HG03135 (cell line): ENCODE measurements at regions not wholly inside any gene's neighbourhood (a gene's known extent, or its start where the extent isn't known, plus 50 kb on each side); places are given as distances from the start of the nearest gene placed in this dataset.

ENCODE experiments used
- ATAC-seq: cut with Tn5 transposase; IDR thresholded peaks from one replicate; pipeline ENCODE4 v1.9.1; 2021; ENCODE audit warnings: mild to moderate bottlenecking, moderate library complexity; ENCODE audit not compliant: unreplicated experiment

- no peak for ATAC-seq
These were observed 132.8 kb upstream of the GALNT5 start for GRCh38 chr2:157124731-157125130.

DNA sequence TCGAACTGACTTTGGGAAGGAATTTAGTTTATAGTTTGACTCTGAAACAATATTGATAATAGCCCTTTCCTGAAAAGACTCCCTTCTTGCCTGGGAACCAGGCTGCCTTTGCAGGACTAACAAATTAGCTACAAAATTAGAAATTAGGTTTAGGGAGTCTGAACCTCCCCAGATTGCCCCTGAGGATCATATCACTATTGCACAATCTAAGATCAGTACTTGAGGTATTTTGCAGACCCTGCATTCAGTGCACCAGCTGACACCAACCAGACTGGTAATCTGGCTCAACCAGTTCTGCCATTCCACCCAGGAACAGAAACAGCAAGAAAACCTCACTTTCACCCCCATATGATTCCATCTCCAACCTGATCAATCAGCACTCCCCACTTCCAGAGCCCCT, 131.8 kb upstream of the GALNT5 start:
- ATAC-seq, result no peak

- ATAC-seq, result no peak
These were observed 130.1 kb upstream of the GALNT5 start for GRCh38 chr2:157127249-157128012.

GRCh38 chr2:157143901-157144300, 113.6 kb upstream of the GALNT5 start:
- no peak for ATAC-seq

- ATAC-seq, result no peak
These were observed 108.2 kb upstream of the GALNT5 start for GRCh38 chr2:157149270-157149669.

DNA sequence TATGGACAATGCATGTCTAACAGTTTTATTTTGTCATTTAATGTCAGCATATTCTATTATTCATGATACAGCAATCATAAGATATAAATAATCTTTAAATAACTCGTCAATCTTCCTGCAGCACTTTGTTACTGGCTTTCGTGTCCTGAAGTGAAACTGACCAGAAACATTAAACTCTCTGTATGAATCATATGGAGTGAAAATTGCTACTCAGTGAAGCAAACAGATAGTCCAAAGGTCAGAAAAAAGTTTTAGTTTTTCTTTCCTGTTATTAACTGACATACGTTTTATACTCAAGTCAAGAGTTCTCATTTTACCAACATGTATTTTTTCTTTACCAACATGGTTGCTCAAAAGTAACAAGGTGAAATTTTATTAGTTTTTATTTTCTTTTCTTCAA, 106.8 kb upstream of the GALNT5 start:
- peak; percentile 93 for ATAC-seq

DNA sequence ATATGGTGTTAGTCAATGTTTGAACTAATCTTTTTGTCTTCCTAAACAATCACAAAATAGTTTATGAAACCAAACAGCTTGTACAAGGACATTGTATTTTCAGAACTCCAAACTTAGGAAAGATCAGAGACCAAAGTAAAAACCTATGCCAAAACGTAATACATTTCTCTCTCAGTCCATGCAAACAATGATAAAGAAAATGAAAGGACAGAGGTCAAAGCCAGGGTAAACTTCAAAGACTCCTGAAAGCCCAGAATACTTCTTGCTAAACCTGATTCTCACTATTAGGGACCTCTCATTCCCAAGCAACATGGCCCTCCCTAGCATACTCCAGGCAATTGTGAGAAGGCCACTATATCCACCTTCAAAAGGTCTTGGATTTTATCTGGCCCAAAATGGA, 105.1 kb upstream of the GALNT5 start:
- no peak for ATAC-seq

DNA sequence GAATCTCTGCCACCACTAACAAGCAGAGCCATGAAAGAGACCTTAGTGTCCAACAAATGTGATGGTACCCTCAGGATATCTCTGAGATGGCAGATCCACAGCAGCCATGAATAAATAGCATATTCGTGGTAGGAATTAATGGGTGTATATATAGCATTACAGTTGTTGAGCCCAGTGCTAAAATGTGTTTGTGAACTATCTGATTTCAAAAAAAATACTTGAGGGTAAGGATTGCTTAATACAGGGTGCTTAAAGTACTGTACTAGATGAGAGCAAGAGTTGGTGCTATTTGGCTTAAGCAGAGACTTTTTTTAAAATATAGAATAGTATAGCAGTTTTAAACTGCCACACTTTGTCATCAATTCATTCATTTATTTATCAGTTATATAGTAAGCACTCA, 101.5 kb upstream of the GALNT5 start:
- ATAC-seq, result no peak

GRCh38 chr2:157158111-157158510, 99.4 kb upstream of the GALNT5 start:
- ATAC-seq, result no peak

GRCh38 chr2:157159221-157159934, 98.1 kb upstream of the GALNT5 start:
- ATAC-seq, result no peak

DNA sequence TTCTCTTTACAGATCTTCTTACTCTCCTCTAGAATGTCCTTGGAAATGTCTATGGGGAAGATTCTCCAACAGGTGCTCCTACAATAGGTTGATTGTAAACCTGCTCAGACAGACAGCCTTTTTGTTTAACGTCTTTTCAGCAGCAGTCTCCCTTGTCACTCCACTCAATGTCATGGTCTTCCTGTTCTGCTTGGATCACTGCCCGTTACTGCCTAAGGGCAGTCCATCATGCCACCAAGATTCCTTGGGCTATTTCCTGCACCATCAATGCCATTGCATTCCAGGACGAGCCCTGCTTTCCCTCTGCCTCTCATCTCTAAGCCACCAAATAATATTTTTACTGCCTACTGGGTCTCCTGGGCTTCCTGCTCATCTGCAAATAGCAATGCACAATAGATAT, 97.4 kb upstream of the GALNT5 start:
- no peak for ATAC-seq

DNA sequence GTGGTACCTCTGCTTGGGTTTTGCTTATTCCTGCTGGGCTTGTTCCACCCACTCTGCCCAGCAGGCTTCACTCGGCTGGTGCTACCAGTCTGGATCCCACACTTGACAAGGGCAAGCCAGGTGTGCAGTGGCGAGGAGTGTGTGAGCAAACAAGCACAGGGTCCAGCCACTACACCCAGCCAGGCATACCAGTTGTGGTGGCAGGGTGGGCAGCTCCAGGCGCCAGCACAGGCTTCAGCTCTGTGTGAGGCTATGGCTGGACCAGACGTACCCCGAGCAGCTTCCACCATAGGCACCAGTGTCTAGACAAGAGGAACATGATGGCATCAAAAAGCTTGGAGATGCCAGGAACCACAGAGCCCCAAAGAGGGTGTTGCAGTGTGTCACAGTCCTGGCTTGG, 93.1 kb upstream of the GALNT5 start:
- no peak for ATAC-seq

DNA sequence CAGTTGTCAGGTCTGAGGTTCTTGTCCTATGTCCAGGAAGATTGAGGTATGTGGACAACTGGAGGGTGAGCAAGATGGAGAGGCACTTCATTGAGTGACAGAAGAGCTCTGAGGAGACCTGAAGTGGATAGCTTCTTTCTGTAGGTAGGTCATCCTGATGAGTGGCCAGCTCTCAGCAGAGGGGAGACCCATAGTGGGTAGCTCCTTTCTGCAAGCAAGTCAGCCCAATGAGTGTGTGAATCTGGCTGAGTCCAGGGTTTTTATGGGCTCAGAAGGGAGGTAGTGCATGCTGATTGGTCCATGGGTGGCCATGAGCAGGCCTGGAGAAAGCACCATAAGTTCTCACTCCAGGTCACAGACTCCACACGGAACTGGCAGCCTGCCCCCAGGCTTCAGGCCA, 92.6 kb upstream of the GALNT5 start:
- ATAC-seq, result no peak

DNA sequence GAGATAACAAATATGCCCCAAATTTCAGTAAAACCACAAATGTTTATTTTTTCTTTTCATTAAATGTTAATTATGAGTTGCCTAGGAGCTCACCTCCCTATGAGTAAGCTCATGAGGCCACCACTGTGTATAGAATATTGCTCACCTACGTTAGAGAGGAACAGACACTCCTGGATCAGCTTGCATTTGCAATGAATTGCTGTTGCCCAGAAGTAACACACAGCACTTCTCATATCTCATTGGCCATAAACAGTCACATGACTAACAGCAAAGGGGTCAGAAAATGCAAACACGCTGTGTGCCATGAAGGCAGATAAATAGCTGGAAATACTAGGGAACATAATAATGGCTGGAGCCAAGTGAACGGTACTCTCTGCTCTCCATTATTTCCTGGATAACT, 89.0 kb upstream of the GALNT5 start:
- no peak for ATAC-seq

DNA sequence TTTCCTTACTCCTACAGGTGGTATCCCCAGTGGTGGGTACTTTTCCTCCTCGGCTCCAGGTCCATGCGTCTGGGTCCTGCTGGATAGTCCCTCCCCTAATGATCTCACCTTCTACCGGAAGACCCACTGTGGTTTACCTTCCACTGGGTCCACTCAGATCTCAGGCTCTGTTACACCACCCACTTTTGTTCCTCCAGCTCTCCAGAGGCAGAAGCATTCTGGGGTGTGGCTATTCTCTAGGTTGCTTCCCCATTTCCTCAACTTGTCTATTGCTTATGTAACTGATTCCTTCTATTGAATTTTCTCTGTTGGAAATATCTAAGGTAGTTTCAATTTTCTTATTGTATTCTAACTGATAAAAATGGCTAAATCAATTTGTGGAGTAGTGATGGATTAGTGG, 87.6 kb upstream of the GALNT5 start:
- no peak for ATAC-seq

DNA sequence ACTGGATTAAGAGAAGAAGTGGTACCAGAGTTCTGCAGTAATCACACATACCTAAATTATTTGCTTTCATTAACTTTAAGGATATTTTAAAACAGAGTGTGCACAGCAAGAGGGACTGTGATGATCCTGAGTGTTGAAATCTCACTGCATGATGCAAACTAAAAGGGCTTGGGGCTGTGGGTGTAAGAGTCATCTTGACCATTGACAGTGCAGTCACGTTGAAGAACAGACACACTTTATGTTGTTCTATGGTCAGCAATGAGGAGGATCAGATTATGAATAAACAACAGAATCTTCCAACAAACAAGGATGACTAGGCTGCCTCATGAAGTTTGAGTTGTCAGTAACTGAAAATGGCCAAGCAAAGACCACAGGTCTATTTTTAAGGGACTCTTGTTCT, 87.2 kb upstream of the GALNT5 start:
- no peak for ATAC-seq

DNA sequence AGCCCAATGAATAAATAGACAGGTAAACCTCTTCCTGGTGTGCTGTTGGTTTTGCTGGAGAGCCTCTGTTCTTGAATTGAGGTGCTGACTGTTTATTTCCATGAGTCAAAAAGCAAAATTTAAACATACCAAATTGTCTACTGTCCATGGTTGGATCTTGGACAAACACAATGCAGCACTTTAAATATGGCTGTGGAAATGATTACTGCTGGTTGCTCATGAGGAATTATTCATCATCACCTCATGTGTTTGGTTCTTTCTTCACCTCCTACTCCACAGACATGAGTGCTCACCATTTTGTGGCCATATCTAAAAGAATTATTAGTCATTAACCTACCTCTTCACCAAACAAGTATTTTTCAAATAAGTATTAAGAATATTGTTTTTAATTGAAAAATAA, 85.3 kb upstream of the GALNT5 start:
- no peak for ATAC-seq

DNA sequence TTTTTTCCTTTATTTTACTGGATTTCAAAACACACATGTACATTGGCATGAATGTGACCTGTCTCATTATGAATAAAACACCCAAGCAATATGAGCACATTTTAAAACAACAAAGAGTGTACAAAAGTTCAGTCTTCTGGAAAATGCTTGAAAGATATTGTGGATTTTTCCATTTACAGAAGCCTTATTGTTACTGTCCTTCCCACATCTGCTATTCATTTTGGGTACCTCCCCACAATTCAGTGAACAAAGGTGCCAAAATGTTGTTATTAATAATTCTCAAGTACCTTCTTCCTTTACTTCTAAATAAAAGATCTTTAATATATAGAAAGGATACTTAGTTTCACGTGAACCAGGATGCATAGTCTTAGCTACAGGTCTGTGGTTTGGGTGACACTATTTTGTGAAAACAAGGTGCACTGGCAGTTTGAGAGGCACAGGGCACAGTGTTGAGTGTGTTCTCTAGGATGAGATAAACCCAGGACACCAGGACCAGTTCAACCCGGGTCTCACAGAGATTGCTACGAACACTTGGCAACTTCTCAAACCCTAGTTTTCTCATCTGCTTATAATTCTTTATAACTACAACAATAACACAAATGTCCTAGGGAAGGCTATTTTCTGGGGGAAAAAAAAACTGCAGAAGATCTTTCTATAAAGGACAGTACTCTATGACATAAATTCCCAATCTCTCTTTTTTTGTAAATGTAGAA, 84.5 kb upstream of the GALNT5 start:
- no peak for ATAC-seq

- no peak for ATAC-seq
These were observed 83.7 kb upstream of the GALNT5 start for GRCh38 chr2:157173740-157174184.

- ATAC-seq, result no peak
These were observed 83.2 kb upstream of the GALNT5 start for GRCh38 chr2:157174321-157174720.

DNA sequence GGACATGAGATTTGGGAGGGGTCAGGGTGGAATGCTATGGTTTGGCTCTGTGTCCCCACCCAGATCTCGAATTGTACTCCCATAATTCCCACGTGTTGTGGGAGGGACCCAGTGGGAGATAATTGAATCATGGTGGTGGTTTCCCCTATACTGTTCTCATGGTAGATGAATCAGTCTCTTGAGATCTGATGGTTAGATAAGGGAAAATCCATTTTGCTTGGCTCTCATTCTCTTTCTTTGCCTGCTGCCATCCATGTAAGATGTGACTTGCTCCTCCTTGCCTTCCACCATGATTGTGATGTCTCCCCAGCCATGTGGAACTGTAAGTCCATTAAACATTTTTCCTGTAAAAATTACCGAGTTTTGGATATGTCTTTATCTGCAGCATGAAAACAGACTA, 80.9 kb upstream of the GALNT5 start:
- ATAC-seq, result no peak

DNA sequence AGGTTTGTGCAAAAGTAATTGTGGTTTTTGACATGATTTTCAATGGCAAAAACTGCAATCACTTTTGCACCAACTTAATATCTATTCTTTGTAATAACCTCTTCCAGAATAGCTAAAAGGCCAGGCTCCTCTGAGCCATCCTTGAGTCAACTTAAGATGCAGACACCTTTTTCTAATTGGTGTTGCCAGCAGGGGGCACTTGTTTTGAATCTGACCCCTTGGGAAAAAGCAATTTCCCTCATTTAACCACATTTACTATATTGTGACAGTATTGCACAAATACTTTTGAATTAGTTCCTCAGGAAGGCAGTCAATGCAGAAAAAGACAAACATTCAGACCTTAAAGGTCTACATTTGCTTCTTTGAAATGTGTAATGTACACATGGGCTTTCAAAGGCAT, 78.6 kb upstream of the GALNT5 start:
- no peak for ATAC-seq
